Activated naive CD4-positive, alpha-beta T cell treated with anti-CD3 and anti-CD28 coated beads, Interleukin-2, amount 50 U/mL, for 72 hours (primary cell): ENCODE measurements at regions not wholly inside any gene's neighbourhood (a gene's known extent, or its start where the extent isn't known, plus 50 kb on each side); places are given as distances from the start of the nearest gene placed in this dataset.
"Not testable (repeated sequence)": the region's sequence is repeated elsewhere in the genome, so short reads cannot be mapped to it uniquely, and the experiment has no call there.

Experiments used
- ATAC-seq, 2 donors: fragments of 150-1000 bp; cut with Tn5 transposase; 2 replicates each; pipeline ENCODE4 v1.10.0; 2021; ENCODE audit warnings: mild to moderate bottlenecking in 2 of 2, moderate library complexity in 2 of 2
- DNase-seq, 2 donors: peaks; one replicate each; pipeline ENCODE4 v3.0.0; 2021 to 2022; ENCODE audit warnings: low spot score in 2 of 2
- H3K27ac Mint-ChIP-seq, 2 donors: one replicate each; pipeline ENCODE4 v1.8.0; 2022; ENCODE audit warnings: mild to moderate bottlenecking in 2 of 2, mixed read lengths in 2 of 2
- H3K36me3 Mint-ChIP-seq, 2 donors: one replicate each; pipeline ENCODE4 v1.8.0; 2022; ENCODE audit warnings: mixed read lengths in 2 of 2
- H3K9me3 Mint-ChIP-seq, 2 donors: one replicate each; pipeline ENCODE4 v1.8.0; 2022; ENCODE audit warnings: mixed read lengths in 2 of 2

DNA sequence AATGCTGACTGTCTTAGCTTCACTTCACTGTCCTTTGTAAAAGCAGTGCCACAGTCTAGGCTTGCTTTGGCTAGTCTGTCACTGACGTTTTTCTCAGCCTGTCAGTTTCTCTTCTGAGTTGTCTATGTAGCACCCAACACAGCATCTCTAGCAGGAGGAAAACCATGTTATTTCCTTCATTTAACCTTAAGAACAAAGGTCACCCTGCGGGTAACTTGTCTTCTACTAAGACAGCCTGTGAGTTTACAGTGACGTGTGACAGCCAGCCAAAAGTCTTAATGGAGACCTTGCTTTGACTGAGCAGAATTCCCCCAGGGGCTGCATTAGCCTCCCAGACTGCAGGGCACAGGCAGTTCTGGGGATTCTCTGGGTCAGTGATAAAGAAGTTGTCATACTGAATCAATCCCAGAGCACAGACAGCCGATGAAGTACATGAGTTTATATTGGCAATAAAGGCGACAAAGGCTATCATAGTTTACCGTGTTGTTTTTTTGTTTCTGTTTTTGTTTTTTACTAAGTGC lies 296.0 kb upstream of the KIAA1217 start:
- no peak overlapping the region for H3K27ac Mint-ChIP-seq

DNA sequence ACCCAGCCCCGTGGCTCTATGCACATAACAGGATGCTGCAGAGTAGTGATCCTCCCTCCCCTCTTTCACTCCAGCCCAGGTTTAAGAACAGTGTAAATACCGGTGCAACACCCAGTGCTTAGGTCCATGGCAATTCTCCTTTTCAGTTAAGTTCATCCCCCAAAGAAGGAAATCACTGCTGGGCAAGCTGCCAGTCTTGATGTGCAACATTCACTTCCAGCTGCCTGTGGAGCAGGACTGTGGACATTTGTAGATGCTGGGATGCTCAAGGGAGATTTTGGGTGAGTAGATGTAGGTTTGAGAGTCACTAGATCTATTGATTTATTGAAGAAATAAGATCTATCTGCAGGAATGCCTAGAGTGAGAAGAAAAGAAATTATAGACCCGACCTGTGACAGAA lies 294.3 kb upstream of the KIAA1217 start:
- ATAC-seq (no peak), DNase-seq (no peak)
- Mint-ChIP-seq H3K27ac (no peak overlapping the region), H3K9me3 (peaks cover 4 to 9% of the 10 kb centered on the region in 2 donors), H3K36me3 (no peaks in the 10 kb centered on the region)

More for the DNA sequence above, 296.0 kb upstream of the KIAA1217 start:
- DNase-seq (no peak), ATAC-seq (no peak)
- Mint-ChIP-seq H3K9me3 (peaks cover 11 to 15% of the 10 kb centered on the region in 2 donors), H3K36me3 (peaks cover 0 to 5% of the 10 kb centered on the region in 2 donors)

DNA sequence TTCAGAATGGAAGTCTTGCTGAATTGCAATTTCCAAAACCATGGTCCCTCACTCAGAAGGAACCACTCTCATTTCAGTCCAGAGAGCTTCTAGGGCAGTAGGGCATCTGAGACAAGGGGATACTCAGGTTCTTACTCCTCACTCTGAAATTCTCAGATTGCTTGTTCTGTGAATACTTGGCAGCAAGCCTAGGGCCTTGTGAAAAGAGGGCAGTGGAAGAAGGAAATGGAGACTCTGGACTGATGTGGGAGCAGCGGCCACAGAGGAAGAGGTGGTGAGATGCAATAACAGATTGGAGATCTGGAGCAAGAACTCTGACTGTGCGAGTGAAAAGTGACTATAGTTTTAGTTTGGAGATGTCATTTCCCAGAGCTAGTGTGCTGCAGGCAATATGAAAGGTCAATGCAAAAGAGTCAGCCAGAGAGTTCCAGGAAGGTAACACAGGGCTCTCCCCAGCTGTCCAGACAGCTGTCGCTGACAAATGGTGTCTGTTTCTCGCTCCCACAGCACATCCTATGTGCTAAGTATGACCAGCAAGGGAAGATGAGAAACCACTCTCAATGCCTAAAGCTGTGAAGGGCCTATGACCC lies 291.6 kb upstream of the KIAA1217 start:
- ATAC-seq (no peak), DNase-seq (no peak)
- Mint-ChIP-seq H3K27ac (no peak overlapping the region), H3K36me3 (no peaks in the 10 kb centered on the region), H3K9me3 (peaks cover 13 to 20% of the 10 kb centered on the region in 2 donors)

DNA sequence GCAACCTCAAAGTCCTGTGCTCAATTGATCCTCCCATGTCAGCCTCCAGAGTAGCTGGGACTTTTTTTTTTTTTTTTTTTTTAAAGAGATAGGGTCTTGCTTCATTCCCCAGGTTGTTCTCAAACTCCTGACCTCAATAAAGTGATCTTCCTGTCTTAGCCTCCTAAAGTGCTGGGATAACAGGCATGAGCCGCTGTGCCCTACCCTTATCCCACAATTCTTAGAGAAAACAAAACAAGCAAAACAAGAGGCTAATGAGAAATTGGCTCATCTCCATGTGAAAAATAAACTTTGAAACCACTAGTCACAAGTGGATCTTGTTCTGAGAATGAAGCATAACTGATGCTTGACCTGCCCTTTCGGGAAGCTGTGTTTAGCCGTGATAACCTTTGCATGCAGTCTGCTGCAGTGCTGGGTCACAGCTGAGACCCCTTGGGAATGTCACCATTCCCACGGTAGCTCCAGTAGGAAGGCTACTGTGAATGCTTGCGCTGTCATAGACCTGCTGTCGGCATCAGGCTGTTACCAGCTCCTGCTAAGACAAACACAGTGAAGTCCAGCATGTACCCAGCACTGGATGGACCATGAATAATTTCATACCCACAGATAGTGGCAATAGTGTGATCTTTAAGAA lies 290.7 kb upstream of the KIAA1217 start:
- no peak for DNase-seq
- no peaks in the 10 kb centered on the region for H3K36me3 Mint-ChIP-seq
- ATAC-seq = no peak
- peaks cover 9 to 17% of the 10 kb centered on the region in 2 donors for H3K9me3 Mint-ChIP-seq
- H3K27ac Mint-ChIP-seq = no peak overlapping the region

DNA sequence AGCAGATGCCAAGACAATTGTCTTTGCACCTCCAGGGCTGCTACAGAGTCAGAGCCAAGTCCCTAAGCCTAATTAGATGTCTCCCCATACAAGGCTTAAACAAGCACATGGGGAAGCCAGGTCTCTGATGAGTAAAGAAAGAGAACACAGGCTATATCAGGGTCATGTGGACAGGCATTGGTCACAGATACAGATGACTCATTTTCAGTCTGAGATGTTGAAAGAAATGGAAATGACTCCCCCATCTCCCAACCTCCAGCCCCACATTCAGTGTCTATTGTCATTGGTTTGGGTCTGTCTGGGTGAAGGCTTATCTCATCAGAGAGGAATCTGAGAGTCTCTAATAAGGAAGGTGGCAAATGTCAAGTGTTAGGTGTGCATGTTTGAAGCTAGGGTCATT lies 290.1 kb upstream of the KIAA1217 start:
- H3K9me3 Mint-ChIP-seq = peaks cover 9 to 17% of the 10 kb centered on the region in 2 donors
- H3K27ac Mint-ChIP-seq = no peak overlapping the region
- DNase-seq (no peak), ATAC-seq (peak; percentile 24 to 34)
- no peaks in the 10 kb centered on the region for H3K36me3 Mint-ChIP-seq

DNA sequence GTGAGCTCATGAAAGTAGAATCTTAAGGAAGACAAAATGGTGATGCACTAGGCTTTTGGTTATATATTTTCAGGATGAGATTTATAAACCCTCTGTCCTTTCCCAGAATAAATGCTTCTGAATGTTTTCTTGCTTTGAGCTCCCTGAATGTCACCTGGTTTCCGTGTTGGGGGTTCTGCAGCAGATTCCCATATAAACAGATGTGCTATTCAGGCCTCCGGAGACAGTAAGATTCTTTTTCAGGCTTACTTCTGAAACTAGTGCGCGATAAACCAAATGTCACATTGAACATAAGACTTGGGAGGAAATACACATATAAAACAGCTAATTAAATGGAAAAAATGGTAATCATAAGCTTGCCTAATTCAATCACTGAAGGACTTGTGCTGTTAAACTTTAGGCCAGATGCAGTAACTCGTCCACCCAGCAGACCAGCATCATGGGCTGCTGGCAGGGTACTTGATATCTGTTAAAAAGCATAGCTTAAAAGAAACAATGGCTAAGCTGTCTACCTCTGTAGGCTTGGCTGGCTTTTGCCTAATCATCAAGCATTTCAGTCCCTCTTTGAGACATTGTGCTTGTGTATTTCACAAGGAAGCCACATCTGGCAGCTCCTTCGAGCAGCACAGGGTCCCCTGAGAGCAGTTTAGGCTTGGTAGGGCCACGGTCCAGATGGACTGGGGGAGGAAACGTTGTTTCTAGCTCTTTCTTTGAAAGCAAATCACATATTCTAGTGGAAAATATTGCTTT lies 281.2 kb upstream of the KIAA1217 start:
- Mint-ChIP-seq H3K9me3 (no peaks in the 10 kb centered on the region), H3K27ac (no peak overlapping the region), H3K36me3 (no peaks in the 10 kb centered on the region)
- DNase-seq = no peak
- ATAC-seq = no peak

DNA sequence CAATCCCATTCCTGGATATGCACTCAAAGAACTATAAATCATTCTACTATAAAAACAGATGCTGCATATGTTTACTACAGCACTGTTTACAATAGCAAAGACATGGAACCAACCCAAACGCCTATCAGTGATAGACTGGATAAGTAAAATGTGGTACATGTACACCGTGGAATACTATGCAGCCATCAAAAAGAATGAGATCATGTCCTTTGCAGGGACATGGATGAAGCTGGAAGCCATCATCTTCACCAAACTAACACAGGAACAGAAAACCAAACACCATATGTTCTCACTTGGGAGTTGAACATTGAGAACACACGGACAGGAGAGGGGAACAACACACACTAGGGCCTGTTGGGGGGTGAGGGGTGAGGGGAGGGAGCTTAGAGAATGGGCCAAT lies 274.9 kb upstream of the KIAA1217 start:
- not testable (repeated sequence) for DNase-seq, H3K27ac Mint-ChIP-seq, H3K9me3 Mint-ChIP-seq, ATAC-seq, H3K36me3 Mint-ChIP-seq

DNA sequence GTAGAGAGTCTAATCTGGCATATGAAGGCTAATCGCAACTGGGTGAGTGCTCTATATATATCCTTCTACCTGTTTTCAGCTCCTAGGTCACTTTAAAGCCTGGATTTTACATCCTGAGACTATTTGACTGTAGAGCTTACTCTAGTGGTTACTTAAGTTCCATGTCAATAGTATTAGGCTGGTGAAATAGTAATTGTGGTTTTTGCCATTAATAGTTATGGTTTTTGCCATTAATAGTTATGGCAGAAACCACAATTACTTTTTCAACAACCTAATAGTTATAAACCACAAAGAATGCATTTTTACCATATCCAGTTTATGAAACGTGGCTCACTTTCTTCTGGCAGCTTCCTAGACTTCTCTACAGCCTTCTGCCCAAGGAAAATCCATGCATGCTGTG lies 263.1 kb upstream of the KIAA1217 start:
- ATAC-seq (no peak), DNase-seq (no peak)
- no peak overlapping the region for H3K27ac Mint-ChIP-seq
- H3K9me3 Mint-ChIP-seq = no peaks in the 10 kb centered on the region
- no peaks in the 10 kb centered on the region for H3K36me3 Mint-ChIP-seq

DNA sequence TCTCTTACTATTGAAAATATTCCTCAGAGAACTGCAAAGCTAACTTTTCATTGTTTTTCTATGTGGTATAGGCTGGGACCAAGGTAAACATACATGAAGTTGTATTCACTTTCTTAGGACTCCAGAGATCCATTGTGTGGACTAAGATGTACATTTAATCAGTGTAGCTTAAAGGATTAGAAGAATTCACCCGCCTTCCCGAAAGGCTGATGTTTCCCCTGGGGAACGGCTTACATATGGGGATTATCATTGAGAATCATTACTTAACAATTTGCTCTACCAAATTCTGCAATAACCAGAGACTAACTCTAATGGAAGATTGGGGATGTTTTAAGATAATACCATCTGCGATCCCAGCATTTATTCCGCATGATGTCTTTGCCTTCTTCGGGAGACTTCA lies 257.1 kb upstream of the KIAA1217 start:
- ATAC-seq = no peak
- Mint-ChIP-seq H3K27ac (no peak overlapping the region), H3K9me3 (peaks cover 0 to 8% of the 10 kb centered on the region in 2 donors), H3K36me3 (no peaks in the 10 kb centered on the region)
- DNase-seq = no peak

DNA sequence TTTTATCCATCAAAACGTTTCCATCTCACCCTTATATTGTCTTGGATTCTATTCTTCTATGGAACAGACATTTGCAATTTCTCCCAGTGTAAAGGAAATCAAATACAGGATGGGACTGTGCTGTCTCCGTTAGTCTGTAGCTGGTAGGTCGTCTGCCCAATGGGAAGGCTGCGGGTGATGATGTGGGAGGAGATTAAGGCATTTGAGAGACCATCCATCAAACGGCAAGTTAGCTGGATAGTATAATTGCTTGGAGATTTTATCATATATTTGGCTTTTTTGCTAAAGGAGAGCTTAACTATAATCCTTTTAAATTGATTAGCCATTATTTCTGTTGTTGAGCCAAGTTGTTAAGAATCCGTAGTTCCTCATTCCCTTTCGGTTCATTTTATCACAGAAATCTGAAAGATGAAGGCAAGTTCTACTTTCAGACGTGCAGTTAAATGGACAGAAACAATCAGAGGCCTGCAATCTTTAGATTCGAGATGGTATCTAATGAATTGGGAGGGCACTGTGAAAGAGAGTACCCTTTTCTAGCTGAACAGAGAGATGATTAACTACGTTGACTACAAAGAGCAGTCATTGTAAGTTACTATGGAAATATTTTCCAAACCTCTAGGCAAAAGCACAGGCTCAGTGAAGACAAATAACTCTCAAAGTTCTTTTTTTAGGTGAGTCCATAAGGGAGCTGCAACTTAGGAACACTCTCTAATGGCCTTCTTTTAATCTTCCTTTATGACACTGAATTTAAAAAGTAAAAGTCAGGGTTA lies 253.3 kb upstream of the KIAA1217 start:
- Mint-ChIP-seq H3K27ac (no peak overlapping the region), H3K9me3 (peaks cover 0 to 13% of the 10 kb centered on the region in 2 donors), H3K36me3 (no peaks in the 10 kb centered on the region)
- no peak for ATAC-seq
- no peak for DNase-seq

DNA sequence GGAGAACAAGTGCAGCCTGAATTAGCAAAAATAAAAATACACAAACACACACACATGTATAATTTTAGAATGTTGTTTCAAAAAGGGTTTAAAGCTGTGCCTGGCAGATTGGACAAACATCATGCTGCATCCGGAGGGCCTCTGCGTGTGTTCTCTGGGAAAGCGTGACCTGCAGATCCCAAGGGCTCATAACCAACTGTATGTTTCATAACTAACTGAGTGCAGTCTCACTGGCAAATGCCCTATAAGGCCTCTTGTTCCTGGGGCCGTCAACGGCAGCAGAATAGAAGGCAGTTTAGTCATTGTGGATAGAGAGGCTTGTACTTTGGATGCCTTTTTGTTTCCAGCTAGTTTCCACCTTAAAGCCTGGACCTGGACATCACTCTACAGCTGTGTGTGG lies 243.8 kb upstream of the KIAA1217 start:
- peaks cover 0 to 1% of the 10 kb centered on the region in 2 donors for H3K9me3 Mint-ChIP-seq
- DNase-seq (no peak), ATAC-seq (no peak)
- H3K27ac Mint-ChIP-seq = no peak overlapping the region
- H3K36me3 Mint-ChIP-seq = no peaks in the 10 kb centered on the region

DNA sequence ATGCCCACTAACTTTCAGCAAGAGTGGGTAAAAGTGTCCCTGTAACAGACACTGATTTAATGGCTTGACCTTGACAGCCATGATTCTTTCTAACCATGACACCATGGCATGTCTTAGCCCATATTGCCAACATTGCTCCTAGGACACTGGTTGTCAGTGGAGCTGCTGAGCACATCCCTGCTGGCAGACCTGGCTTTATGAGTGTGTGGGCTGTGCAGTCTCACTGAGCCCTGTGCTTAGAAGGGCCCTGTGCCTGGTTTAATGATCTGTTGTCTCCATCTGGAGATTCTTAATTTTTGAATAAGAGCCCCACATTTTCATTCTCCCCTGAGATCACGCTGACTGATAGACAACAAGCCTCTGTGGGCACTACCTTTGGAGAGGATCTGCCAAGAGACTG lies 243.1 kb upstream of the KIAA1217 start:
- ATAC-seq (no peak), DNase-seq (no peak)
- H3K36me3 Mint-ChIP-seq = no peaks in the 10 kb centered on the region
- no peak overlapping the region for H3K27ac Mint-ChIP-seq
- peaks cover 0 to 4% of the 10 kb centered on the region in 2 donors for H3K9me3 Mint-ChIP-seq

DNA sequence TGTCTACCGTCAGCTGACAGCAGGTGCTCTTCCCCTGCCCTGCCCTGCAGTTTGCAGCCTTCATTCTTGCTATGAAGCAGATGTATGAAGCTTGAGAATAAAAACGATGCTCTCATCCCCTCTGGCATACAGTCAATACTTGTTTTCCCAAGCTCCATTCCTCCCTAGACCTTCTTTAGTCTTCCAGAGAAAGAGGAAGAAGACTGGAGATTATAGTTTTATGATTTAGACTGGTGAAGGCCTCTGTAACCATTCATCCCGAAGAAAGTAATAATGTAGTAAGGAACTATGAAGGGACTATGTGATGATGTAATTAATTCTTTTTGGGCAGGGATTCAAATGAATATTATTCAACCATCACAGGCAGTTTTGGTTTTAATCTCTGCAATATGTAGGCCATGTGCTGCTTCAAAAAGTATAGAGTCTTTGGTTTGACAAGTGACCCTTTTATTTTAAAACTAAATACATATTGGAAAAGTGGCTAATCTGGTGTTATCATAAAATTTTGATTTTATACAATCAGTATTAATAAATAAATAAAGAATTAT lies 242.4 kb upstream of the KIAA1217 start:
- DNase-seq = no peak
- Mint-ChIP-seq H3K36me3 (no peaks in the 10 kb centered on the region), H3K9me3 (peaks cover 0 to 4% of the 10 kb centered on the region in 2 donors), H3K27ac (no peak overlapping the region)
- no peak for ATAC-seq

DNA sequence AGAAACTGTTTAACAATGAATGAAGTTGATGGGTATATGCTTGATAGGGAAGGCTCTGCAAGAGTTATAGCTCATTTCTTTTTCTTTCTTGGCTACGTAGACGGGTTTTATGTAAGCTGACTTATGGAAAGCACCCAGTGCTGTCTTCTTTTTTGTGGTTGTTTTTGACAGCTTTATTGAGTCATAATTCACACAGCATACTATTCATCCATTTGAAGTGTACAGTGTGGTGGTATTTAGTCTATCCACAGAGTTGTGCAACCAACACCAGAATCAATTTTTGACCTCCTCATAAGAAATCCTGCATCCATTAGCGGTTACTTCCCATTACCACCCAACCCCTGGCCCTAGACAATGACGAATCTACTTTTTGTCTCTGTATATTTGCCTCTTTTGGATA lies 240.6 kb upstream of the KIAA1217 start:
- peaks cover 0 to 4% of the 10 kb centered on the region in 2 donors for H3K9me3 Mint-ChIP-seq
- DNase-seq (no peak), ATAC-seq (peak in 1 of 2 donors; percentile 38)
- no peak overlapping the region for H3K27ac Mint-ChIP-seq
- no peaks in the 10 kb centered on the region for H3K36me3 Mint-ChIP-seq

DNA sequence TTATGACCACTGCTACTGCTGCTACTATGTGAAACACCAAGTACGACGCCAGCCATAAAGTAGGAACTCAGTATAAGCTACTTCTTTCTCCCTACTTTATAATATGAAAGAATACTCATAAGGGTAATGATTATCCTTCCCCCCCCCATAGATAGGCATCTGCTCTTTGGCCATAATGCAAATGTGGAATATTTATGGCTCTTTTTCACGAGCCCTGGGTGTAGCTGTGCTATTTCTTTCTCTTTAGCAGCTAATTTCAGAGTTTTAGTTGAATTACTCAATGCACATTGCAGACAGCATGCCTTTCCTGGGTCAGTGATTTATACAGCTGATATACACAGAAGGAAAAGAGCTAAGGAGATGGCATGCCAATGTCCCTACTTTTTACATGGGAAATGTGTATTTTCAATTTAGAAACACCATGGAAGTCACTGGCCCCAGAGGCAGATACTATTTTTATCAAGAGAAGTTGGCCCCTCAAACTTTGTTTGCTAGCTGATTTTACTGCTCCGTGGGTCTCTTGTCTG lies 234.1 kb upstream of the KIAA1217 start:
- ATAC-seq = no peak
- no peaks in the 10 kb centered on the region for H3K36me3 Mint-ChIP-seq
- DNase-seq = no peak
- H3K27ac Mint-ChIP-seq = no peak overlapping the region
- peaks cover 0 to 4% of the 10 kb centered on the region in 2 donors for H3K9me3 Mint-ChIP-seq

DNA sequence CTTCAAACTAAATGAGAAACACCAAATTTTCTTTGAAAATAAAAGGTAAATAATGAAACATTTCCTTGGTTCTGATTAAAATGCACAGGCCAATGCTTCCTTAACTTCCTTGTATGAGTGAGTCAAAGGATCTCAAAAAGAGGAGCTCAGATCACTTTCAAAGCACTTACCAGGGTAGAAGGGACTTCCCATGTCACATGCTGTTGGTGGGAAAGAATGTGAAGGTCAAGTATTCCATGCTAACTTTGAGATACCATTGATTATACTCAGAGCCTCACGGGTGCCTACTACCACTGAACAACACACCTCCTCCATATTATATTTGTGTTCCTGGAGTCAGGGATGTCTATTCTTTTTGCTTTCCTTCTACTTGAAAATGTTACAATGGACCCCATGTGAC lies 233.5 kb upstream of the KIAA1217 start:
- Mint-ChIP-seq H3K9me3 (peaks cover 0 to 3% of the 10 kb centered on the region in 2 donors), H3K36me3 (no peaks in the 10 kb centered on the region), H3K27ac (no peak overlapping the region)
- ATAC-seq = no peak
- DNase-seq = no peak
